ENCODE measurements at regions not wholly inside any gene's neighbourhood (a gene's known extent, or its start where the extent isn't known, plus 50 kb on each side); places are given as distances from the start of the nearest gene placed in this dataset.
A peak's percentile ranks its signal among the peaks of the same experiment; 100 is the strongest.

DNA sequence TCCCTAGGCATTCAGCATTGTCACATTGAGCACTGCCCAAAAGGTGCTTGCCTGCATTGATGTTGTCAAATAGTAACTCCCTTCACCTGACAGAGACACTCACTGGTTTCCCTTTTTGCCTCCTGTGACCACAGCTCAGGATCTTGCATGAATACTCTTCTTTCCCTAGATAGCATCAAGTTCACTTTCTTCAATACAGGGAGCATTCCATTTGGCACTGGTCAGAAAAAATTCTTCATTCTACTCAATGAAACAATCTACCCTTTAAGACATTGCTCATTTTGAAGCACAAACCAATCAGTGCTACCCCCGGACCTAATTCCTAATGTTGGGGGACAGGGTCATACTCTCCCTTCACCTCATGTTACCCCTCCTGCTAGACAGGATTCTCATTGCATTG lies 319.0 kb upstream of the SNX7 start:
- no peaks in the 10 kb centered on the region for H3K36me3 ChIP-seq (ENCODE audit: control insufficient read depth, insufficient read depth, low read length)
- no peaks in the 10 kb centered on the region for H3K4me1 ChIP-seq (ENCODE audit: control insufficient read depth, insufficient read depth, low read length)
- no peak overlapping the region for H3K4me3 ChIP-seq (ENCODE audit: low read length)
- no CpG with 5 or more reads among the region's 1 CpG for WGBS (ENCODE audit: insufficient coverage)
- no peak overlapping the region for H3K27ac ChIP-seq (ENCODE audit: low read length)
- no peaks in the 10 kb centered on the region for H3K9me3 ChIP-seq (replicated peaks; ENCODE audit: control insufficient read depth, low read depth, low read length)
- no peak for DNase-seq
- H3K27me3 ChIP-seq (ENCODE audit: control insufficient read depth, insufficient read depth, low read length) = no peaks in the 10 kb centered on the region

DNA sequence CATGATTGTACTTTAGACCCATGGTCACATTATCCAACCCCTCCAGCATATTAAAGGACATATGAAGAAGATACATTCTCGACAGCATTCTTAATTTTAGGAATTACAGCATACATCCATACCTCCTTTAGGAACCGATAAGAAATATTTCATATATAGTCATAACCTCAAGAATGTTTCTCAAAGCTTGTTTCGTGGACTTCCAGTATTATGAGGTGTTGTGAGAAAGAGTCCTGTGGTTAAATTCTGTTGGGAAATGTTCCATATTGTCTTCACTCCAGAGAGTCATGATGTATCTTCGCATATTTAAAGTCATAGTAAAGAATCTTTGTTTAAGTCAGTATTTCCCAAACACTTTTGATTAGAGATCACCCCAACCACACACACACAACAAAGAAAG lies 321.0 kb upstream of the SNX7 start:
- no peak for DNase-seq
- Histone ChIP-seq H3K36me3 (ENCODE audit: control insufficient read depth, insufficient read depth, low read length) (no peaks in the 10 kb centered on the region), H3K4me1 (ENCODE audit: control insufficient read depth, insufficient read depth, low read length) (no peaks in the 10 kb centered on the region), H3K9me3 (replicated peaks; ENCODE audit: control insufficient read depth, low read depth, low read length) (no peaks in the 10 kb centered on the region), H3K27me3 (ENCODE audit: control insufficient read depth, insufficient read depth, low read length) (no peaks in the 10 kb centered on the region), H3K4me3 (ENCODE audit: low read length) (no peak overlapping the region), H3K27ac (ENCODE audit: low read length) (no peak overlapping the region)
- WGBS (ENCODE audit: insufficient coverage) = no CpG with 5 or more reads among the region's 4 CpGs

DNA sequence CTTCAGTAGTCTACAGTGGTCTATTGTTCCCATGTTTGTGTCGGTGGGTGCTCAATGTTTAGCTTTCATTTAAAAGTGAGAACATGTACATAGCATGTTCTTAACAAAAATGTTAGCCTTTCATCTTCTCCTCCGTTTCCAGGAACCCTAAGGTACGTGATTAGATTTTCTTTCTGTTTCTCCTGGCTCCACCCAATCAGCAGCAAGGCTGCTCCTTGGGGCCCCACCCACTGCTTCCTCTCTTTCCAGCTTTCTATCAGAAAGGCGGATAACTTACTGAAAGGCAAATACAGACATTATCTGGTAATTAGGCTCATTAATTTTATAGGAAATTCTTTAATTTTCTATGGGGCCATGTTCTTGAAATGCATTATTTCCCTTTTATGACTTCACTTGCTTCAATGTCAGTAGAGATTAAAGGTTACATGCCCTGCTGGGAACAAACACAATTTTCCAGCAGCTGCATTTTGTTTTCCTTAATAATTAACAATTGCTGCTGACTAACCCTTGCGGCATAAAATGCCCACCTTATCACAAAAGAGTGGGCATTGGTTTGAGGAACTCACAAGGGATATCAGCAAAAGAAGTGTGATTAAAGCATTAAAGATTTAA lies 324.9 kb upstream of the SNX7 start:
- no peaks in the 10 kb centered on the region for H3K36me3 ChIP-seq (ENCODE audit: control insufficient read depth, insufficient read depth, low read length)
- no peaks in the 10 kb centered on the region for H3K4me1 ChIP-seq (ENCODE audit: control insufficient read depth, insufficient read depth, low read length)
- WGBS (ENCODE audit: insufficient coverage) = 65% methylated on average over 2 of the region's 5 CpGs
- no peak overlapping the region for H3K4me3 ChIP-seq (ENCODE audit: low read length)
- no peaks in the 10 kb centered on the region for H3K27me3 ChIP-seq (ENCODE audit: control insufficient read depth, insufficient read depth, low read length)
- H3K27ac ChIP-seq (ENCODE audit: low read length) = no peak overlapping the region
- H3K9me3 ChIP-seq (replicated peaks; ENCODE audit: control insufficient read depth, low read depth, low read length) = no peaks in the 10 kb centered on the region
- DNase-seq = no peak

DNA sequence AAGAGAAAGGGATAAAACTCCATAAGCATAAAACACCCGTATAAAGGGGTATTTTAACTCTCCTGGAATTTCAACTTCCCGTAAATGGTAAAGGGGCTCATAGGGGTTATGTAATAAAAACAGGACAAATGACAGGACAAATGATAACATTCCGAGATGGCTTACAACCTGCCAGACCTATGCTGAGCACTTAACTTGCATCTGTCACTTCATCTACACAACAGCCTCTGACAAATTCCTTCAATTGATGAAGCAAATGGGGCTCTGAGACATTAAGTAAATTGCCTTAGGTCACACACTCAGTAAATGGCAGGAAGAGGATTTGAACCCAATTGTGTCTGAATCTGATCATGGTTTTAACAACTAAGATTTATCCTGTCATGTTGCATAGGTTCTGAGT lies 327.6 kb upstream of the SNX7 start:
- WGBS (ENCODE audit: insufficient coverage) = no CpG with 5 or more reads among the region's 3 CpGs
- H3K36me3 ChIP-seq (ENCODE audit: control insufficient read depth, insufficient read depth, low read length) = no peaks in the 10 kb centered on the region
- H3K27ac ChIP-seq (ENCODE audit: low read length) = no peak overlapping the region
- H3K4me1 ChIP-seq (ENCODE audit: control insufficient read depth, insufficient read depth, low read length) = no peaks in the 10 kb centered on the region
- no peaks in the 10 kb centered on the region for H3K9me3 ChIP-seq (replicated peaks; ENCODE audit: control insufficient read depth, low read depth, low read length)
- H3K27me3 ChIP-seq (ENCODE audit: control insufficient read depth, insufficient read depth, low read length) = no peaks in the 10 kb centered on the region
- no peak overlapping the region for H3K4me3 ChIP-seq (ENCODE audit: low read length)
- no peak for DNase-seq

DNA sequence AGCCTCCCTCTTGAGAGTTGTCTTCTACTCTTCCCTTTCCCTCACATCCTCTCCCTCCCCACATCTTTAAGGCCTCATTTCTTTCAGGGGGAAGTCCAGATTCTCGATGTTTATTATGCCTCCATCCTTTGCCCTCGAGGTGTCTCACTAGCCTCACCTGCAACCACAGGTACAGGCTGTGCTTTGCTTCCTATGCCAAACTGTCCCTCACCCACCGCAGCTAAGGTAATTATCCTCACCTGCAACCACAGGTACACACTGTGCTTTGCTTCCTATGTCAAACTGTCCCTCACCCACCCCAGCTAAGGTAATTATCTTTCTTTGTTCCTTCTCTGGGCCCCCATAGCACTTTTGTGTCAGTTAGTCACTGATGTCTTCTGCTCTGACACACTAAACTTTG lies 328.1 kb upstream of the SNX7 start:
- Histone ChIP-seq H3K36me3 (ENCODE audit: control insufficient read depth, insufficient read depth, low read length) (no peaks in the 10 kb centered on the region), H3K27me3 (ENCODE audit: control insufficient read depth, insufficient read depth, low read length) (no peaks in the 10 kb centered on the region), H3K27ac (ENCODE audit: low read length) (no peak overlapping the region), H3K9me3 (replicated peaks; ENCODE audit: control insufficient read depth, low read depth, low read length) (no peaks in the 10 kb centered on the region), H3K4me3 (ENCODE audit: low read length) (no peak overlapping the region), H3K4me1 (ENCODE audit: control insufficient read depth, insufficient read depth, low read length) (no peaks in the 10 kb centered on the region)
- WGBS (ENCODE audit: insufficient coverage) = 91% methylated on average over 3 of the region's 3 CpGs
- DNase-seq = no peak

DNA sequence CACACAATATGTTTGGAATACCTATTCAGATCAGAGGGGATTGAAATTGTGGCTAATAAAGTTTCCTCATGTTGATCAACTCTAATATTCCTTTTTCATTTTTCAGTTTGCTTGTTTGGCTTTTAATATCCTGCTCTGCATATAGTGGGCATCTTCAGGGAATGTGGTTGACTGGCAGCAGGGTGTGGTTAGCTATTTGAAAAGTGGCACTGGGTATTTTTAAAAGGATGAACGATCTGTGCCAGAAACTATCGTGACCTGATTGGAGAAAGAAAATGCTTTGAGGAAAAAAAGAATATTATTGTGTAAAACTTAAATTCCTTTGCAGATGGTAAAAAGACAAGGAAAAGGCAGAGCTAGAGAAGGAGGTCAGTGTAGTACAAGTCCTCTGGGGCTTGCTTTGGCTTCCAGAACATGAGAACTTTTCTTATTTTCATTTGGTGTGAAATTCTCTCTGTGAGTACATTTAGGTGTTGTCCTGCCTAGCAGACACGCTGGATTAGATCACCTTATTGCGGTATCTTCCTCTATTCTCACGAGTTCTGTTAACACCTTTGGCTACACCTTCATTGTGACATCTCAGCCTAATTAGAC lies 329.7 kb upstream of the SNX7 start:
- WGBS (ENCODE audit: insufficient coverage) = 15% methylated on average over 2 of the region's 5 CpGs
- Histone ChIP-seq H3K27me3 (ENCODE audit: control insufficient read depth, insufficient read depth, low read length) (no peaks in the 10 kb centered on the region), H3K27ac (ENCODE audit: low read length) (no peak overlapping the region), H3K9me3 (replicated peaks; ENCODE audit: control insufficient read depth, low read depth, low read length) (no peaks in the 10 kb centered on the region), H3K4me1 (ENCODE audit: control insufficient read depth, insufficient read depth, low read length) (peaks cover 3% of the 10 kb centered on the region), H3K36me3 (ENCODE audit: control insufficient read depth, insufficient read depth, low read length) (no peaks in the 10 kb centered on the region), H3K4me3 (ENCODE audit: low read length) (no peak overlapping the region)
- peak; percentile 37 for DNase-seq

DNA sequence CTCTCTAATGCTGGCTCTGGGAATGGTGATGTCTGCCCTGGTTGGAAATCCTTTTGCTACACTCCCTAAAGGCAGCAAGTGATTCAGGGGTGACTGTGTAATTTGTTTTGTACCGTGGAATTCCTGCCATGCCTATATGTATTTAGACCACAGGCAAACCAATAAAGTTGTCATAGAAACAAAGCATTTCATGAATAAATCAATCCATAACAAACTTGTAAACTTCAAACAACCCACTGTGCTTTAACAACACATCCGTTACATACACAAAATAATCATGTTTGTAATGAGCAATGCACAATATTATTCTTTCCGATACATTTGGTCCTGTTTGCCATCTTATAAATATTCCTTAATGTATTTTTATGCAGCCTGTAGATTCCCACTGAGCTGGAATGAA lies 330.3 kb upstream of the SNX7 start:
- H3K4me1 ChIP-seq (ENCODE audit: control insufficient read depth, insufficient read depth, low read length) = peaks cover 3% of the 10 kb centered on the region
- no CpG with 5 or more reads among the region's 3 CpGs for WGBS (ENCODE audit: insufficient coverage)
- no peaks in the 10 kb centered on the region for H3K9me3 ChIP-seq (replicated peaks; ENCODE audit: control insufficient read depth, low read depth, low read length)
- no peaks in the 10 kb centered on the region for H3K36me3 ChIP-seq (ENCODE audit: control insufficient read depth, insufficient read depth, low read length)
- H3K4me3 ChIP-seq (ENCODE audit: low read length) = no peak overlapping the region
- DNase-seq = no peak
- H3K27me3 ChIP-seq (ENCODE audit: control insufficient read depth, insufficient read depth, low read length) = no peaks in the 10 kb centered on the region
- H3K27ac ChIP-seq (ENCODE audit: low read length) = no peak overlapping the region

DNA sequence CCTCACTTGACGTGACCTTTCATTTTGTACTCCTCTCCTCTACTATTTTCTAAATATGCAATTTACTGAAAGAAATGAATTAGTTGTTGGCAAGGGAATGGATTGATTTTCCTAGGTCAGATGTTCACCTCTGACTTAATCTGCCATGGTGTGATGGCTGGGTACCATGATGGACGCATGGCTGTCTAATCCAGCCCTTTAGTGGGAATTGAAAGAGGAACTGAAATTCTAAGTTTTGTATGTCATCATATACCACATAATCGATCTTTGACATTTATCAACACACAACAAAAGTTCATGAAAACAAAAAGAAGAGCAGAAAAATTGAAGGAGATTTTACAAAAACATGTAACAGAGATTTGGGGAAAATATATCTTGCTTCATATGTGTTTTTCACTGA lies 331.3 kb upstream of the SNX7 start:
- no CpG with 5 or more reads among the region's 3 CpGs for WGBS (ENCODE audit: insufficient coverage)
- Histone ChIP-seq H3K9me3 (replicated peaks; ENCODE audit: control insufficient read depth, low read depth, low read length) (no peaks in the 10 kb centered on the region), H3K4me3 (ENCODE audit: low read length) (no peak overlapping the region), H3K36me3 (ENCODE audit: control insufficient read depth, insufficient read depth, low read length) (no peaks in the 10 kb centered on the region), H3K27ac (ENCODE audit: low read length) (no peak overlapping the region), H3K27me3 (ENCODE audit: control insufficient read depth, insufficient read depth, low read length) (no peaks in the 10 kb centered on the region), H3K4me1 (ENCODE audit: control insufficient read depth, insufficient read depth, low read length) (peaks cover 3% of the 10 kb centered on the region)
- no peak for DNase-seq

DNA sequence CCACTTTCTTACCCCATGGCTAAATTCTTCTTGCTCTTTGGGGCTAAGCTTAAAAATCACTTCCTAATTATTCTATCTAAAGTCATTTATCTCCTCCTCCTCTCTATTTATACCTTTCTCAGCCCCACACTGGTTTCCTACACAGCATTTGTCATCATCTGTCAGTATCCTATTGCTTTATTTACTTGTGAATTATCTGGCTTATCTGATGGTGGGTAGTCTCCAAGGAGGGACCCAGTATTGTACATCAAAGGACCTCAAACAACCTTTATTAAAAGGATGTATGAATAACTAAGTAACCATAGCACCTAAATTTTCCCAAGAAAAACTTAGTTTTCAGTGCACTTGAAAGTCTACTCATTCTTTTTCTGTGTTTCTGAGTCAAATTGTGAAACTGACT lies 332.7 kb upstream of the SNX7 start:
- Histone ChIP-seq H3K4me3 (ENCODE audit: low read length) (no peak overlapping the region), H3K4me1 (ENCODE audit: control insufficient read depth, insufficient read depth, low read length) (peaks cover 5% of the 10 kb centered on the region), H3K27me3 (ENCODE audit: control insufficient read depth, insufficient read depth, low read length) (no peaks in the 10 kb centered on the region), H3K9me3 (replicated peaks; ENCODE audit: control insufficient read depth, low read depth, low read length) (no peaks in the 10 kb centered on the region), H3K36me3 (ENCODE audit: control insufficient read depth, insufficient read depth, low read length) (no peaks in the 10 kb centered on the region), H3K27ac (ENCODE audit: low read length) (no peak overlapping the region)
- no peak for DNase-seq

DNA sequence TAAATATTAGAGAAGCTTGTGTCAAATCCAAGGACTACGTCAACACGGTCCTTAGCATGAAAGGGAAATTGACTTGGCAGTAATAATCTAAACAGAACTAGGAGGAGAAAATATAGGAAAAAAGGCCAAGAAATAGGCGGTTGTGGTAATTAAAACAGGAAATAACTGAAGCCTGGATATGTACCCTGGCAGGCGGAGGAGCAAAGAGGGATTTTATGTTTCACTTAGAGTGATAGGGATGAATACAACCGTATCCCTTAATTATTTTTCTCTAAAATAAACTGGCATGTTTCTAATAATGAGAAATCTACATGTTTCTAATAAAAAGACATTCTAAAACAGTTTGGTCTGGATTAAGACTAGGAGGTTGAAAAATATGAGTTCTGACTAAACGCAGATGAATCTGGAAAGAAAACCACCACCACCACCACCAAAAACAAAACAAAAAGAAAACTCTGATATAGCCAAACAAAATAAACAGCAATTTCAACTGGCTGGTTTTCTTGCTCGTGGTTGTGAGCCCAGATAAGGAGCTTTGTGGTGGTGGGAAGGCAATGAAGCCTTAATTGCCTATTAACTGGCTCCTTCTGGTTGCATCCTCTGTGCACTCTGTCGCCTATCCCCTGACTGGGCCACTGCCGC lies 334.2 kb upstream of the SNX7 start:
- Histone ChIP-seq H3K4me3 (ENCODE audit: low read length) (no peak overlapping the region), H3K36me3 (ENCODE audit: control insufficient read depth, insufficient read depth, low read length) (no peaks in the 10 kb centered on the region), H3K27me3 (ENCODE audit: control insufficient read depth, insufficient read depth, low read length) (no peaks in the 10 kb centered on the region), H3K9me3 (replicated peaks; ENCODE audit: control insufficient read depth, low read depth, low read length) (no peaks in the 10 kb centered on the region), H3K4me1 (ENCODE audit: control insufficient read depth, insufficient read depth, low read length) (peaks cover 6% of the 10 kb centered on the region), H3K27ac (ENCODE audit: low read length) (no peak overlapping the region)
- peak; percentile 23 for DNase-seq
- WGBS (ENCODE audit: insufficient coverage) = 35% methylated on average over 3 of the region's 9 CpGs
